ENCODE measurements at regions not wholly inside any gene's neighbourhood (a gene's known extent, or its start where the extent isn't known, plus 50 kb on each side); places are given as distances from the start of the nearest gene placed in this dataset.

GRCh38 chr13:80235967-80236302, 105.0 kb downstream of the SPRY2 start:
- H4K20me1 ChIP-seq (ENCODE audit: control insufficient read depth, insufficient read depth) = no peaks in the 10 kb centered on the region
- WGBS (ENCODE audit: insufficient coverage, insufficient replicate concordance, low lambda C conversion rate, missing lambda C conversion rate) = 2% methylated on average over 4 of the region's 4 CpGs
- POLR2A ChIA-PET = interaction anchor here (0.6 to 2.0 kb wide), 5 partner anchors 14 to 187 kb away, joined by 3 to 7 read pairs (median 5); partner anchors contain the start of gene SPRY2
- H3K27me3 ChIP-seq (replicated peaks in 1 of 2; ENCODE audit: control insufficient read depth in 2 of 2, insufficient read depth in 2 of 2, low read length in 1 of 2) = no peaks in the 10 kb centered on the region
- CTCF ChIA-PET = interaction anchor here (0.8 to 2.3 kb wide), 11 partner anchors 10 to 557 kb away, joined by 3 to 8 read pairs (median 3); no protein-coding TSS in a partner anchor
- peak; percentile 69 for ATAC-seq
- RAD21 ChIA-PET (ENCODE audit: unreplicated experiment) = interaction anchor here (0.9 to 3.5 kb wide), 20 partner anchors 8 to 495 kb away, joined by 3 to 13 read pairs (median 4); partner anchors contain the start of gene SPRY2
- SMC1A ChIA-PET (ENCODE audit: uncharacterized antibody, unreplicated experiment) = interaction anchor here (0.5 to 6.0 kb wide), 30 partner anchors 8 to 741 kb away, joined by 3 to 66 read pairs (median 4); no protein-coding TSS in a partner anchor
- no peaks in the 10 kb centered on the region for H3K4me1 ChIP-seq (ENCODE audit: control insufficient read depth, insufficient read depth, low read length)
- intact Hi-C loops (cut with micrococcal nuclease; ENCODE audit: unreplicated experiment) (loop anchor here (2.0 to 5.0 kb wide), 2 partner anchors 105 to 459 kb away; partner anchors contain the start of gene SPRY2), in situ Hi-C loops (cut with MboI) (no loop called here)
- no peaks in the 10 kb centered on the region for H3K79me2 ChIP-seq (ENCODE audit: control insufficient read depth, insufficient read depth, low read length)
- H3K9ac ChIP-seq (ENCODE audit: control insufficient read depth, insufficient read depth, low read length) = no peak overlapping the region
- no peaks in the 10 kb centered on the region for H3K9me3 ChIP-seq (replicated peaks; ENCODE audit: control insufficient read depth, insufficient read depth, low read length)
- no peaks in the 10 kb centered on the region for H3K36me3 ChIP-seq (ENCODE audit: control insufficient read depth in 2 of 2, insufficient read depth in 2 of 2, low read length in 1 of 2)
- no peak for DNase-seq (ENCODE audit: low read depth, low spot score)
- H3K4me3 ChIP-seq = no peak overlapping the region
- no peak overlapping the region for H2AFZ ChIP-seq (ENCODE audit: control insufficient read depth, low read depth, low read length)
- no TSS peak for BruUV-seq (replicated peaks)
- H3K4me2 ChIP-seq (ENCODE audit: control insufficient read depth, insufficient read depth) = no peak overlapping the region
- H3K27ac ChIP-seq (ENCODE audit: control insufficient read depth, insufficient read depth) = no peak overlapping the region
- FAIRE-seq = no peak
- TF ChIP-seq ZNF217 (IDR thresholded peaks at IDR 0.05) = no peak
- TF ChIP-seq BACH1 (IDR thresholded peaks at IDR 0.05; ENCODE audit: borderline replicate concordance) = no peak
- TF ChIP-seq CHD4 (IDR thresholded peaks at IDR 0.05) = no peak
- TF ChIP-seq PBX3 (IDR thresholded peaks at IDR 0.05; ENCODE audit: insufficient replicate concordance, low read depth, low read length) = no peak
- TF ChIP-seq TCF7 (IDR thresholded peaks at IDR 0.05; ENCODE audit: borderline replicate concordance) = no peak
- no peak for TF ChIP-seq CBFB (IDR thresholded peaks at IDR 0.05; ENCODE audit: low read depth)
- no peak for TF ChIP-seq BCL3 (IDR thresholded peaks at IDR 0.05; ENCODE audit: borderline replicate concordance, insufficient read depth, low read depth, low read length, poor library complexity, severe bottlenecking)
- no peak for TF ChIP-seq ESRRA (IDR thresholded peaks at IDR 0.05; ENCODE audit: low read length)
- no peak for TF ChIP-seq MXI1 (IDR thresholded peaks at IDR 0.05; ENCODE audit: low read depth, low read length)
- TF ChIP-seq ZNF622 (IDR thresholded peaks at IDR 0.05) = no peak

Data from GM12878 (cell line).